HG02623 (cell line): ENCODE measurements at regions not wholly inside any gene's neighbourhood (a gene's known extent, or its start where the extent isn't known, plus 50 kb on each side); places are given as distances from the start of the nearest gene placed in this dataset.
"Not testable (repeated sequence)": the region's sequence is repeated elsewhere in the genome, so short reads cannot be mapped to it uniquely, and the experiment has no call there.

Experiments used
- ATAC-seq: cut with Tn5 transposase; IDR thresholded peaks from one replicate; pipeline ENCODE4 v1.9.1; 2021; ENCODE audit warnings: moderate library complexity; ENCODE audit not compliant: unreplicated experiment

DNA sequence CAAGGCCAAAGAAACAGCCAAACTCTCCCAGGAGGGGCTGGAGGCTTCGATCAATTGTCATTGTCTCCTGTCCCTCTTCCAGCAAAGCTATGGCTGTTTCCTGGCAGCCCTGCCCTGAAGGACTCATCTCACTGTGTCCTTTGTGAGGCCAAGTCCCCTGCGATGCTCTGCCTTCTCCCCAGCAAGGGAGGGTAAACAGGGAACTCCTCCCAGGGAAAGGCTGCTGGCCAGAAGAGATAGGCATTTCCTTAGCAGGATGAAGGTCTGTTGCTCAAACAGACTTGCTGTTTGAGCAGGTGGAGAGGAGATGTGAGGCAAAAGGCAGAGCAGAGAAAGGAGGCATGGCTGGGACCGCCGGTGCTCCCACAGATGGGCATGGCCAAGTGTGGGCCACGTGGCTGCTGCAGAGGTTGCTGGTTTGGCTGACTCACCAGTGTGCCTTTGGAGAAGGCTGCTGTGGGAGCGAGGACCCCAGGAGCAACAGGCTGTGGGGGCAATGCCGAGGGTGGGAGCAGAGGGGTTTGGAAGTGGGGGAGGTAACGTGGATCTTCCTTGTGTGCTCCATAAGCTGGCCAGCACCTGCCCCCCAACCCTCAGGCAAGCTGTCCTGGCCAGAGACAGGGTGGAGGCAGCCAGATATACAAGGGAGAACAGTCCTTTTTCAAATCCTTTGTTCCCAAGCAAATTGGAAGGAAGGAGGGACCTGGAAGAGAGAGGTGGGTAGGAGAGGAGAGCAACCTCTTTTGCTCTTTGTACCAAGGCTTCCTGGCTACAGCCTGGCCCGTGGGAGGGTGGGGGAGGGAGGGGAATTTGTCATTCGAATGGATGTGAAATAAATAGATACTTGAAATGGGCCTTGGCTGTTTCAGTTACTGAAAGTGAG, 449.8 kb downstream of the SIPA1L2 start:
- ATAC-seq: no peak

DNA sequence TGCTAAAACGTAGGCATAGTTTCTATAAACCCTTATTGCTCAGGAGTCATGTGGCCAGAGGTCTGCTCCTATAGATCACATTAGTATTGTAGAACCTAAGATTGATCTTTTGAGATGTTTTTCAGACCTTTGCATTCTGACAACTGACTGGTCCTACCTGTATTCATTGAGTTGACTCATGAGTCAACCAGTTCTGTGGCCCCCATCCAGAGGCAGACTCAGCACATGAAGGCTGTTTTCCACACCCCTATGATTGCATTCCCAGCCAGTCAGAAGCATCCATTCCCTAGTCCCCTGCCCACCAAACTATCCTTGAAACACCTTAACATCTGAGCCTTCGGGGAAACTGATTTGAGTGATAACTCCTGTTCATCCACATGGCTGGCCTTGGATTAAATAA, 451.7 kb downstream of the SIPA1L2 start:
- no peak for ATAC-seq

- ATAC-seq: no peak
Observed at GRCh38 chr1:232177438-232177837, 452.5 kb downstream of the SIPA1L2 start.

GRCh38 chr1:232176222-232176621, 453.7 kb downstream of the SIPA1L2 start:
- ATAC-seq: no peak

DNA sequence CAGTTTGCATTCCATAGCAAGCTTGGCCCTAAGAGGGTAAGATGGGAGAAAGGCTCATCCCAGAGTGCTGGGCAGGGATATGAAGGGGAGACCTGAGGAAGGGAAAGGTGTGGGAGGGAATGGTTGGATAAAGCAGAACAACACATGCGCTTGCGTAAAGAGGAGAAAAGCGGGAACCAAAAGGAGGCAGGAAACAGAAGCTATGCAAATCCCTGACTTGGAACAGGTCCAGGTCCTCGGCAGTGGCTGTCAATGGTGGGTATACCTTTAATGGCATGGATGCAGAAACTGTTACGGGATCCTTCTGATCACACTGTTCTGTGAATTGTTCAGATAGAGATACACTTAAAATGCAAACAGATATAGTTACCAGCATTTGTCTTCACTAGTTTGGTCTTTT, 455.6 kb downstream of the SIPA1L2 start:
- ATAC-seq: no peak

- no peak for ATAC-seq
Observed at GRCh38 chr1:232172563-232172962, 457.4 kb downstream of the SIPA1L2 start.

- no peak for ATAC-seq
Observed at GRCh38 chr1:232170909-232171308, 459.0 kb downstream of the SIPA1L2 start.

DNA sequence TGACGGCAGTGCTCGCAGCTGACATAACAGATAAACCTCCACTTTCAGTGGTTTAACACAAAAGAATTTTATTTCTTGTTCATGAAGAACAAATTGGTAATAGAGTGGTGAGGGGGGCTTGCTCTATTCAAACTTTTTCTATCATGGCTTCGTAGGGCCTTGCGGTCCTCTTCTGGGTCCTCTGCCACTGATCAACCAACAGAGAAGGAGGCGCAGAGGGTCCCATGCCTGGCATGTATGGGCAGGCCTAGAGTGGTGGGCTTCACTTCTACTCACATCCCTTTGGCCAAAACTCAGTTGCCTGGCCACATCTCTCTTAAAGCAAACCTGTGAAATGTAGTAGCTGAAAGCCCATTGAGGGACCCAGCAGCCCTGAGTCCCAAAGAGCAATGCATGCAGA, 460.5 kb downstream of the SIPA1L2 start:
- ATAC-seq: no peak

- no peak for ATAC-seq
Observed at GRCh38 chr1:232168508-232168907, 461.4 kb downstream of the SIPA1L2 start.

GRCh38 chr1:232166942-232167341, 463.0 kb downstream of the SIPA1L2 start:
- no peak for ATAC-seq

DNA sequence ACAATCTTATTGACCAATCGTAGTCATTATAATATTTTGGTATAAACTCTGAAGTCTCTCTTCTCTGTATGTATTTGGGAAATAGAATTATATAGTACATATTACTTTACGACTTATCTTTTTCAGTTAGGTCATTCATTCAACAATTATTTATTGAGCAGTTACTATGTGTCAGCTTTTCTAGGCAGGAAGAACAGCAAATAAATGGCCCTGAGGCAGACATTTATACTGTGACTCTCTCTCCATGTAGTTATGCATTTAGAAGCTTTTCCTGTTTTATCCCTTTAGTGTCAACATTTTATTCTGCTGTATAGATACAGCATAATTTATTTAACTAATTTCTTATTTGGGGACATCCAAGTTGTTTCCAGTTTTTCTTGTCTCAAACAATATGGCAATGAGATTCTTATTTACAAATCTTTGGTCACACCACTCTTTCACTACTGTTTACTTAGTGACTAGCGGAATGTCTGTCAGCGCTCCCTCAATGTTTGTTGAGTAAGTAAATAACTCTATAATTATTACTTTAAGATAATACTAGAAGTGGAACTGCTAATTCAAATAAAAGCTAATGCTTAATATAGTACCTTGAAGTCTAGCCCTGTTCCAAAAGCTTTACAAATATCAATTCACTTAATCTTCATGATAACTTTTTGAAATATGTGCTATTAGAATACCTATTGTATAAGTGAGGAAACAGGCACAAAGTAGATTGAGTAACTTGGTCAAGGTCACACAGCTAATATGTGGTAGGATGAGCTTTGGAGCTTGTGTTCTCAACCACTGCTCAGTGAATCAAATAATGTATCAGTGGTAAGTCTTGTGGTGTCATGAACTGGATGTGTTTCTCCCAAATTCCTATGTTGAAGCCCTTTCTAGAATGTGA, 465.6 kb downstream of the SIPA1L2 start:
- no peak for ATAC-seq

GRCh38 chr1:232163533-232163932, 466.4 kb downstream of the SIPA1L2 start:
- ATAC-seq: no peak

DNA sequence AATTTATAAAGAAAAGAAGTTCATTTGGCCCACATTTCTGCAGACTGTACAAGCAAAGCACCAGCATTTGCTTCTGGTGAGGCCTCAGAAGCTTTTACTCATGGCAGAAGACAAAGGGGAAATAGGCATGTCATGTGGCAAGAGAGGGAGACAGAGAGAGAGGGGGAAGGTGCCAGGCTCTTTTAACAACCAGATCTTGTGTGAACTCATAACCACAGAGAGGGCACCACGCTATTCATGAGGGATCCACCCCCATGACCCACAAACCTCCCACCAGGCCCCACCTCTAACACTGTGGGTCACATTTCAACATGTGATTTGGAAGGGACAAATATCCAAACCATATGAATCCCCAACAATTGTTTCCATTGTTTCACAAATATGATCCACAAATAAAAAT, 467.9 kb downstream of the SIPA1L2 start:
- ATAC-seq: no peak

DNA sequence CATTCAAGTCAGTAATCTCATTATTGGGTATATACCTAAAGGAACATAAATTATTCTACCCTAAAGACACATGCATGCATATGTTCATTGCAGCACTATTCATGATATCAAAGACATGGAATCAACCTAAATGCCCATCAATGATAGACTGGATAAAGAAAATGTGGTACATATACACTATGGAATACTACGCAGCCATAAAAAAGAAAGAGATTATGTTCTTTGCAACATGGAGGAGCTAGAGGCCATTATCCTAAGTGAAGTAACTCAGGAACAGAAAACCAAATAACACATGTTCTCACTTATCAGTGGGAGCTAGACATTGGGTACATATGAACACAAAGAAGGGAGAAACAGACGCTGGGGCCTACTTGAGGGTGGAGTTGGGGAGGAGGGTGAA, 471.4 kb downstream of the SIPA1L2 start:
- not testable (repeated sequence) for ATAC-seq

GRCh38 chr1:232156070-232156469, 473.9 kb downstream of the SIPA1L2 start:
- not testable (repeated sequence) for ATAC-seq

DNA sequence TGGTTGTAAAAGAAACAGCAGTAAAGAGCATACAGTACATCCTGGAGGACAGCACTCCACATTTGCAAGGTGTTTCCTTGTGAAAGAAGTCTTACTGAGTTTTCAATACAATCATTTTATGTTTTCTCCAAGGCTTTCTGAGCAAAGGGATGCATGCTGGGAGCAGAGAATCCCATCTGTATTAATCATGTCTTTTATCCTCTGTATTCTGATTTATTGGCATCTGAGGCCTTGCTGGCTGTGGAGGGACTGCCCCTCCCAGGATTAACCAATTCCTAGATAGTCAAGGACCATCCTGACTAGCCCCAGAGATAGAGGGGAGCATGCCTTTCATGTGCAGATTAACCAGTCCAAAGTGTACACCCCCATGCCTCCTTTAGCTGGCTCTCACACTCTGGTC, 476.3 kb downstream of the SIPA1L2 start:
- no peak for ATAC-seq

GRCh38 chr1:232150770-232151548, 479.0 kb downstream of the SIPA1L2 start:
- no peak for ATAC-seq

GRCh38 chr1:232149287-232150201, 480.4 kb downstream of the SIPA1L2 start:
- no peak for ATAC-seq

DNA sequence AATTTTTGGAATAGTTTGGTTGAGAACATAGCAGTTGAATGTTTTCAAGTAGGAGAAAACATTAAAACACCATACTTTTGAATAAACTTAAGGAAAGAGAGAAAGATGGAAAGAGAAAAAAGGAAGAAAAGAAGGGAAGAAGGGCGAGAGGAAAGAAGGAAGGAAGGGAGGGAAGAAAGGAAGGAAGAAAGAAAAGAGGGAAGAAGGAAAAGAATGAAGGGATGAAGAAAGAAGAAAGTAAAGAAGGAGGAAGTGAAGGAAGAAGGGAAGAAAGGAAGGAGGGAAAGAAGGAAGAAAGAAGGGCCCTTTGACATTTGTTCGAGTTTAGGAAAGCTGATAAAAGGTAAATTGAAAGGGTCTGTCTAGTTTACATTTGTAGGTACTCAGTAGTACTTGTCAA, 482.7 kb downstream of the SIPA1L2 start:
- no peak for ATAC-seq

DNA sequence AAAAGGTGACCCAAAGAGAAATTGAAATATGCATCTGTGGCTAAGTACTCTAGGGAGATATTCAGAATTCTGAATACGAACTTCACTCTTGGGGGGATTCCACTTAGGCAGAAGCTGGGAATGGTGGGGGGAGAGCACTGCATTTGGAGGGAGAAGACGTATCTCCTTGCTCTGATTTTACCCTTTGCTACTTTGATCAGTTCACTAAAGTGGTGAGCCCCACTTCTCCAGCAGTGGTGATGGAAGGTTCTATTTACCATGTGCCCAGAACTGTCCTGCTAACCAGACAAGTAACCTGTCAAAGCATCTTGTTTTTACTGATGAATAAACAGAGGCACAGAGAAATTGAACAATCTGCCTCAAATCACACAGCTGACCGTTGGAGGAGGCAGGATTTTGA, 483.4 kb downstream of the SIPA1L2 start:
- ATAC-seq: no peak
